ENCODE measurements at regions not wholly inside any gene's neighbourhood (a gene's known extent, or its start where the extent isn't known, plus 50 kb on each side); places are given as distances from the start of the nearest gene placed in this dataset.
"Not testable (repeated sequence)": the region's sequence is repeated elsewhere in the genome, so short reads cannot be mapped to it uniquely, and the experiment has no call there.

GRCh38 chr4:83922402-83922801 is 386.5 kb downstream of the GPAT3 start:
- TF ChIP-seq CTCF (IDR thresholded peaks at IDR 0.05; ENCODE audit: low read depth, low read length), result no peak
- no peak for DNase-seq (ENCODE audit: low read depth, low spot score)
- in situ Hi-C loops (cut with HindIII; ENCODE audit: low sequenced_read_pairs), result no loop called here
- H3K4me3 ChIP-seq (ENCODE audit: low read depth, low read length), result no peak overlapping the region

- no peak for DNase-seq (ENCODE audit: low read depth, low spot score)
- in situ Hi-C loops (cut with HindIII; ENCODE audit: low sequenced_read_pairs), result no loop called here
- no peak for TF ChIP-seq CTCF (IDR thresholded peaks at IDR 0.05; ENCODE audit: low read depth, low read length)
- H3K4me3 ChIP-seq (ENCODE audit: low read depth, low read length), result no peak overlapping the region
These were observed 385.2 kb downstream of the GPAT3 start for GRCh38 chr4:83921124-83921523.

GRCh38 chr4:83920375-83920774 is 384.5 kb downstream of the GPAT3 start:
- DNase-seq (ENCODE audit: low read depth, low spot score), result no peak
- no peak for TF ChIP-seq CTCF (IDR thresholded peaks at IDR 0.05; ENCODE audit: low read depth, low read length)
- no peak overlapping the region for H3K4me3 ChIP-seq (ENCODE audit: low read depth, low read length)
- in situ Hi-C loops (cut with HindIII; ENCODE audit: low sequenced_read_pairs), result no loop called here

- no peak for DNase-seq (ENCODE audit: low read depth, low spot score)
- TF ChIP-seq CTCF (IDR thresholded peaks at IDR 0.05; ENCODE audit: low read depth, low read length), result no peak
- no peak overlapping the region for H3K4me3 ChIP-seq (ENCODE audit: low read depth, low read length)
- in situ Hi-C loops (cut with HindIII; ENCODE audit: low sequenced_read_pairs), result no loop called here
These were observed 381.7 kb downstream of the GPAT3 start for GRCh38 chr4:83917572-83917971.

- DNase-seq (ENCODE audit: low read depth, low spot score), result no peak
- TF ChIP-seq CTCF (IDR thresholded peaks at IDR 0.05; ENCODE audit: low read depth, low read length), result no peak
- no peak overlapping the region for H3K4me3 ChIP-seq (ENCODE audit: low read depth, low read length)
- in situ Hi-C loops (cut with HindIII; ENCODE audit: low sequenced_read_pairs), result no loop called here
These were observed 374.8 kb downstream of the GPAT3 start for GRCh38 chr4:83910693-83911092.

GRCh38 chr4:83906561-83906960 is 370.7 kb downstream of the GPAT3 start:
- TF ChIP-seq CTCF (IDR thresholded peaks at IDR 0.05; ENCODE audit: low read depth, low read length), result no peak
- no peak for DNase-seq (ENCODE audit: low read depth, low spot score)
- no peak overlapping the region for H3K4me3 ChIP-seq (ENCODE audit: low read depth, low read length)
- in situ Hi-C loops (cut with HindIII; ENCODE audit: low sequenced_read_pairs), result no loop called here

- H3K4me3 ChIP-seq (ENCODE audit: low read depth, low read length), result no peak overlapping the region
- TF ChIP-seq CTCF (IDR thresholded peaks at IDR 0.05; ENCODE audit: low read depth, low read length), result peak; percentile 25
- in situ Hi-C loops (cut with HindIII; ENCODE audit: low sequenced_read_pairs), result no loop called here
- DNase-seq (ENCODE audit: low read depth, low spot score), result no peak
These were observed 370.0 kb downstream of the GPAT3 start for GRCh38 chr4:83905952-83906351.

- H3K4me3 ChIP-seq (ENCODE audit: low read depth, low read length); in situ Hi-C loops (cut with HindIII; ENCODE audit: low sequenced_read_pairs): not testable (repeated sequence)
These were observed 367.8 kb downstream of the GPAT3 start for GRCh38 chr4:83903740-83904139.

More at GRCh38 chr4:83903740-83904139, 367.8 kb downstream of the GPAT3 start:
- DNase-seq (ENCODE audit: low read depth, low spot score), result not testable (repeated sequence)
